Endodermal cell (in vitro differentiated cells): ENCODE measurements at regions not wholly inside any gene's neighbourhood (a gene's known extent, or its start where the extent isn't known, plus 50 kb on each side); places are given as distances from the start of the nearest gene placed in this dataset.

Experiments used
- DNase-seq: peaks from one replicate; pipeline ENCODE4 v3.0.0-alpha.2; 2017
- H3K27ac ChIP-seq: 2 replicates; pipeline ENCODE4 v1.5.1; 2013; ENCODE audit warnings: mild to moderate bottlenecking, low read depth, low read length, moderate library complexity
- H3K27me3 ChIP-seq: 2 replicates; pipeline ENCODE4 v1.6.1; 2013; ENCODE audit warnings: mild to moderate bottlenecking, low read length, moderate library complexity; ENCODE audit not compliant: insufficient read depth, control insufficient read depth, poor library complexity, severe bottlenecking
- H3K36me3 ChIP-seq: 2 replicates; pipeline ENCODE4 v1.7.0; 2013; ENCODE audit warnings: mild to moderate bottlenecking, low read length, moderate library complexity; ENCODE audit not compliant: control insufficient read depth, insufficient read depth
- H3K4me1 ChIP-seq: one replicate; pipeline ENCODE4 v1.7.0; 2013; ENCODE audit warnings: low read length; ENCODE audit not compliant: control insufficient read depth, insufficient read depth
- H3K4me3 ChIP-seq: 2 replicates; pipeline ENCODE4 v1.5.1; 2013; ENCODE audit warnings: mild to moderate bottlenecking, low read length, moderate library complexity
- H3K9ac ChIP-seq: 2 replicates; pipeline ENCODE4 v1.6.1; 2013; ENCODE audit warnings: mild to moderate bottlenecking, low read length, moderate library complexity; ENCODE audit not compliant: poor library complexity, severe bottlenecking; ENCODE audit errors: extremely low read depth
- H3K9me3 ChIP-seq: 2 replicates; pipeline ENCODE4 v1.6.1; 2013; ENCODE audit warnings: mild to moderate bottlenecking, low read length, moderate library complexity; ENCODE audit not compliant: control insufficient read depth
- H3K27ac Mint-ChIP-seq: 2 replicates; pipeline ENCODE4 v1.8.0; 2020; ENCODE audit warnings: mixed read lengths
- H3K27me3 Mint-ChIP-seq: 2 replicates; pipeline ENCODE4 v1.8.0; 2021; ENCODE audit warnings: mild to moderate bottlenecking, mixed read lengths; ENCODE audit not compliant: insufficient read depth
- H3K36me3 Mint-ChIP-seq: 2 replicates; pipeline ENCODE4 v1.8.0; 2020; ENCODE audit warnings: low read depth, mixed read lengths
- H3K4me1 Mint-ChIP-seq: 2 replicates; pipeline ENCODE4 v1.8.0; 2020; ENCODE audit warnings: mixed read lengths
- H3K4me3 Mint-ChIP-seq: 2 replicates; pipeline ENCODE4 v1.8.0; 2020; ENCODE audit warnings: mild to moderate bottlenecking, moderate library complexity, mixed read lengths
- H3K9me3 Mint-ChIP-seq: 2 replicates; pipeline ENCODE4 v1.8.0; 2020; ENCODE audit warnings: mild to moderate bottlenecking, mixed read lengths
- WGBS, 2 experiments: methylation state at CpG; one replicate each; pipeline versions ENCODE4 v1.1.5 to v1.1.7; 2013; ENCODE audit warnings: missing lambda C conversion rate in 2 of 2, mixed read lengths in 1 of 2; ENCODE audit not compliant: insufficient coverage in 1 of 2, insufficient read length in 1 of 2; 5-methylcytosine and 5-hydroxymethylcytosine counted together
- TF ChIP-seq, protein P1 (sequence below): fragments of 200-600 bp; sonication (generic); conservative IDR thresholded peaks from 2 replicates; pipeline ENCODE4 v1.5.0; 2021; ENCODE audit warnings: antibody characterized with exemption, mild to moderate bottlenecking

DNA sequence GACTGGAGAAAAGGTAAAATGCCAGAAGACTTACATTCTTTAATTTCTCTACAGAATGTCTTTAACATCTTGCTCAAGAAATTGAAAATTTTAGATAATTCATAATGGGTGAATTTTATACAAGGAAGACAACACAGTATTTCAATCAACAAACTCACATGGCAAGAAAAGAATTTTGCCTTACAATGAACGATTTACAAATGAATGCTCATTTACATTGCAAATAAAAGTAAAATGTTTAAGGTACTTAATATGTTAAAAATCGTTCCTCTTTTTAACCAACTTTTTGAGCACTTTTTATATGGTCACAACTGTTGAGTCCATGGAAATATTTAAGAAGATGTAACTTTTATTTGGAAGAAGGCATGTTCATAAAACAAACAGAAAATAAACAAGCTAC is 174.8 kb upstream of the UBE2E2 start:
- Mint-ChIP-seq H3K27ac (no peak overlapping the region), H3K4me1 (peaks cover 10% of the 10 kb centered on the region), H3K36me3 (peaks cover 3% of the 10 kb centered on the region), H3K4me3 (no peak overlapping the region), H3K27me3 (no peaks in the 10 kb centered on the region), H3K9me3 (peaks cover 28% of the 10 kb centered on the region)
- Histone ChIP-seq H3K27ac (no peak overlapping the region), H3K9me3 (peaks cover 7% of the 10 kb centered on the region), H3K4me1 (no peaks in the 10 kb centered on the region), H3K9ac (no peak overlapping the region), H3K4me3 (no peak overlapping the region), H3K36me3 (no peaks in the 10 kb centered on the region), H3K27me3 (no peaks in the 10 kb centered on the region)
- no peak for DNase-seq
- WGBS, 2 experiments: 80% methylated on average over 1 of the region's 2 CpGs; no CpG with 5 or more reads in 1 of the 2 experiments
- TF ChIP-seq, protein P1, sequence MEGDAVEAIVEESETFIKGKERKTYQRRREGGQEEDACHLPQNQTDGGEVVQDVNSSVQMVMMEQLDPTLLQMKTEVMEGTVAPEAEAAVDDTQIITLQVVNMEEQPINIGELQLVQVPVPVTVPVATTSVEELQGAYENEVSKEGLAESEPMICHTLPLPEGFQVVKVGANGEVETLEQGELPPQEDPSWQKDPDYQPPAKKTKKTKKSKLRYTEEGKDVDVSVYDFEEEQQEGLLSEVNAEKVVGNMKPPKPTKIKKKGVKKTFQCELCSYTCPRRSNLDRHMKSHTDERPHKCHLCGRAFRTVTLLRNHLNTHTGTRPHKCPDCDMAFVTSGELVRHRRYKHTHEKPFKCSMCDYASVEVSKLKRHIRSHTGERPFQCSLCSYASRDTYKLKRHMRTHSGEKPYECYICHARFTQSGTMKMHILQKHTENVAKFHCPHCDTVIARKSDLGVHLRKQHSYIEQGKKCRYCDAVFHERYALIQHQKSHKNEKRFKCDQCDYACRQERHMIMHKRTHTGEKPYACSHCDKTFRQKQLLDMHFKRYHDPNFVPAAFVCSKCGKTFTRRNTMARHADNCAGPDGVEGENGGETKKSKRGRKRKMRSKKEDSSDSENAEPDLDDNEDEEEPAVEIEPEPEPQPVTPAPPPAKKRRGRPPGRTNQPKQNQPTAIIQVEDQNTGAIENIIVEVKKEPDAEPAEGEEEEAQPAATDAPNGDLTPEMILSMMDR: no peak

DNA sequence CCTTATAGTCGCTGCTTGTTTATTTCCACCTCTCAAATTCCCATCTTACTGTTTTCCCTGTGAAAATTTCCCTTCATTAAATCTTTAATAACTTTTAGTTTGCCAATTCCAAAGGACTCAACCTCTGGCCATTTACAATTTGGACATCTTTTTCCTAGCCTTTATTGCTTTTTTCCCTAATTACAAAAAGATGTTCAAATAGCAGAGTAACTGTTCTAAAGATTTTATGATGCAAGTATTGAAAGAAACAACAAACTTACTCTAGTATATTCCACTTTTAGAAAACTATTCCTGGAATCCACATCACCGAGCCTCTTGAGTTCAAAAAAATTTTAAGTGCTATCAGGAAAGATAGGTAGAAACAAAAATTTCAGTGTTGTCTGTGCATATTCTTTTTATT is 174.1 kb upstream of the UBE2E2 start:
- WGBS, 2 experiments: 80 to 92% methylated on average over 1 to 2 of the region's 2 CpGs
- Mint-ChIP-seq H3K4me3 (no peak overlapping the region), H3K27ac (no peak overlapping the region), H3K9me3 (peaks cover 28% of the 10 kb centered on the region), H3K36me3 (peaks cover 3% of the 10 kb centered on the region), H3K27me3 (no peaks in the 10 kb centered on the region), H3K4me1 (peaks cover 10% of the 10 kb centered on the region)
- H3K27me3 ChIP-seq: no peaks in the 10 kb centered on the region
- no peak overlapping the region for H3K4me3 ChIP-seq
- no peak for DNase-seq
- no peaks in the 10 kb centered on the region for H3K36me3 ChIP-seq
- H3K9ac ChIP-seq: no peak overlapping the region
- no peak overlapping the region for H3K27ac ChIP-seq
- TF ChIP-seq, protein P1: no peak
- peaks cover 7% of the 10 kb centered on the region for H3K9me3 ChIP-seq
- H3K4me1 ChIP-seq: no peaks in the 10 kb centered on the region

DNA sequence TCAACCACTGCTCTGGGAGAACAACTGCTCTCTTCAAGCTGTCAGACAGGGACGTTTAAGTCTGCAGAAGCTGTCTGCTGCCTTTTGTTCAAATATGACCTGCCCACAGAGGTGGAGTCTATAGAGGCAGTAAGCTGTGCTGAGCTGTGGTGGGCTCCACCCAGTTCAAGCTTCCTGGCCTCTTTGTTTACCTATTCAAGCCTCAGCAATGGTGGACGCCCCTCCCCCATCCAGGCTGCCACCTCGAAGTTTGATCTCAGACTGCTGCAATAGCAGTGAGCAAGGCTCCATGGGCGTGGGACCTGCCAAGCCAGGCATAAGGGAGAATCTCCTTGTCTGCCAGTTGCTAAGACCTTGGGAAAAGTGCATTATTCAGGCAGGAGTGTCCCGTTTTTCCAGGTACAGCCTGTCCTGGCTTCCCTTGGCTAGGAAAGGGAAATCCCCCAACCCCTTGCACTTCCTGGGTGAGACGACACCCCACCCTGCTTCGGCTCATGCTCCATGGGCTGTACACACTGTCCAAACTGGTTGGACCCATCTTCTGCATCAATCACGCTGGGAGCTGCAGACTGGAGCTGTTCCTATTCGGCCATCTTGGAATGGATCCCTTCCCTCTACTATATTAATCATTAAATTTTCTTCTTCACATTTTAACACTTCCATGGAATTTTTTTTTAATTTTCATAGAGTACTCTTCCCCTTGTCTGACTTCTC is 167.0 kb upstream of the UBE2E2 start:
- H3K27ac Mint-ChIP-seq: no peak overlapping the region
- Histone ChIP-seq H3K9ac (no peak overlapping the region), H3K36me3 (no peaks in the 10 kb centered on the region), H3K27ac (no peak overlapping the region), H3K4me3 (no peak overlapping the region), H3K9me3 (no peaks in the 10 kb centered on the region), H3K27me3 (no peaks in the 10 kb centered on the region), H3K4me1 (no peaks in the 10 kb centered on the region)
- peak; percentile 77 for DNase-seq
- H3K27me3 Mint-ChIP-seq: no peaks in the 10 kb centered on the region
- H3K36me3 Mint-ChIP-seq: no peaks in the 10 kb centered on the region
- WGBS, 2 experiments: 75 to 80% methylated on average over 8 to 9 of the region's 9 CpGs
- H3K4me1 Mint-ChIP-seq: peaks cover 10% of the 10 kb centered on the region
- peaks cover 14% of the 10 kb centered on the region for H3K9me3 Mint-ChIP-seq
- H3K4me3 Mint-ChIP-seq: no peak overlapping the region
- TF ChIP-seq, protein P1: no peak
